Naive thymus-derived CD8-positive, alpha-beta T cell (primary cell): ENCODE measurements at regions not wholly inside any gene's neighbourhood (a gene's known extent, or its start where the extent isn't known, plus 50 kb on each side); places are given as distances from the start of the nearest gene placed in this dataset.
A peak's percentile ranks its signal among the peaks of the same experiment; 100 is the strongest.
"Not testable (repeated sequence)": the region's sequence is repeated elsewhere in the genome, so short reads cannot be mapped to it uniquely, and the experiment has no call there.

Source experiments
- ATAC-seq, 2 donors: fragments of 150-1000 bp; cut with Tn5 transposase in 1 of 2; sonication (Bioruptor Pico), chemical (Tn5 transposase) in 1 of 2; 1 replicate in 1 of 2; 2 replicates in 1 of 2; pipeline ENCODE4 v1.10.0; 2021; ENCODE audit warnings: mild to moderate bottlenecking in 2 of 2, moderate library complexity in 2 of 2
- POLR2A ChIA-PET: fragments of 350-600 bp; sonication (Branson Sonifier 250); formaldehyde crosslinking; loops from one replicate; lab custom pipeline; 2021; ENCODE audit warnings: antibody characterized with exemption; lab: Charles Lee
- DNase-seq, 10 donors: peaks; one replicate each; pipeline versions ENCODE4 v3.0.0 to v3.0.0-alpha.2; 2020 to 2022
- H3K27ac Mint-ChIP-seq, 10 donors: one replicate each; pipeline ENCODE4 v1.8.0; 2020 to 2022; ENCODE audit warnings: mild to moderate bottlenecking in 10 of 10, mixed read lengths in 10 of 10, moderate library complexity in 4 of 10, inconsistent platforms in 1 of 10
- H3K27me3 Mint-ChIP-seq, 5 donors: one replicate each; pipeline ENCODE4 v1.8.0; 2021 to 2022; ENCODE audit warnings: mixed read lengths in 5 of 5
- H3K36me3 Mint-ChIP-seq, 3 donors: one replicate each; pipeline ENCODE4 v1.8.0; 2020 to 2022; ENCODE audit warnings: mixed read lengths in 3 of 3, mild to moderate bottlenecking in 2 of 3, inconsistent platforms in 1 of 3
- H3K4me1 Mint-ChIP-seq, 4 donors: one replicate each; pipeline ENCODE4 v1.8.0; 2021 to 2022; ENCODE audit warnings: mixed read lengths in 4 of 4
- H3K4me3 Mint-ChIP-seq, 10 donors: one replicate each; pipeline ENCODE4 v1.8.0; 2020 to 2022; ENCODE audit warnings: mild to moderate bottlenecking in 10 of 10, mixed read lengths in 10 of 10, moderate library complexity in 6 of 10, inconsistent platforms in 1 of 10
- H3K9me3 Mint-ChIP-seq, 9 donors: one replicate each; pipeline ENCODE4 v1.8.0; 2020 to 2022; ENCODE audit warnings: mixed read lengths in 9 of 9, mild to moderate bottlenecking in 3 of 9, inconsistent platforms in 1 of 9, moderate library complexity in 1 of 9

DNA sequence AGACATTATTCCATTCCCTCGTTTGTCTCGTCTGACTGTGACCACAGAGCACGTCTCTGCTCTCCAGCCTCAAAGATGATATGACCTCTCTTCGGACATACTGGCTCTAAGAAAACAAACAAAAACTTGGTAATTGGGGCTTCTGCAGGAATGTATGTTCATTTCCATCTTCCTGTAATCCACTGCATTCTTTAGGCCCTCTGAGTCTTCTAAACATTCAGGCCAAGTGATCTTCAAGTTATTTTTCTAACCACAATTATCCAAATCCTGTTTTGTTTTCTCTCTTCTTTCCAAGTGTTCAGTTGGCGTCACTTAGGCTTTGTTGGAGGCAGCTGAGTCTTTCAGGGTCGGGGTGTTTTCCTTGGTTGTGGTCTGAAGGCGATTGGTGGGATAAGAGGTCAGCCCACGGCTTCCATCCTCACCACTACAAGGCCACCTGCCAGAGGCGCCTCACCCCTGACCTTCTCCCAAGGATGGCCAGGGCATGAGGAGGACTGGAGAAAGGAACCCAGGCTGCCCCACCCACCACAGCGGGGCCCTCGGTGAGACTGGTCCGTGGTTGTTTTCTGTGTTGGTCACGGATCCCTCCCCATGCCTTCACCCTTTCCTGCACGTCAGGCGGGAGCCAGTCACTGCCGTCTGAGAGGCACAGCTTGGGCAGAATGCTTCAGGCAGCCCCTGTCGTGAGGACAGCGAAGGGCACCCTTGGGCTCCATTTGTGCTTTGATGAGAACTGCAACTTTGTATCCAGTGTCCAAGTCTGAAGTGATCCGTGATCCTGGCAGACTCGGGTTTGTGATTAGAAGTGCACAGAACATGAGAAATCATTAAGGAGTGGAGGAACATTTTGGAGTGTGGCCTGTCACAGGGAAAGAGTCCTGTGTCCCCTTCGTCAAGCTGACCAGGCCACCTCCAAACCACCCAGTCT, 88.6 kb upstream of the FHL2 start:
- POLR2A ChIA-PET, result no interaction called here
- Mint-ChIP-seq H3K27ac (no peak overlapping the region), H3K9me3 (peaks cover 0 to 6% (median 0%) of the 10 kb centered on the region in 9 donors), H3K4me1 (no peaks in the 10 kb centered on the region), H3K4me3 (no peak overlapping the region), H3K27me3 (no peaks in the 10 kb centered on the region), H3K36me3 (peaks cover 0 to 3% (median 2%) of the 10 kb centered on the region in 3 donors)
- ATAC-seq, result no peak
- DNase-seq, result no peak

DNA sequence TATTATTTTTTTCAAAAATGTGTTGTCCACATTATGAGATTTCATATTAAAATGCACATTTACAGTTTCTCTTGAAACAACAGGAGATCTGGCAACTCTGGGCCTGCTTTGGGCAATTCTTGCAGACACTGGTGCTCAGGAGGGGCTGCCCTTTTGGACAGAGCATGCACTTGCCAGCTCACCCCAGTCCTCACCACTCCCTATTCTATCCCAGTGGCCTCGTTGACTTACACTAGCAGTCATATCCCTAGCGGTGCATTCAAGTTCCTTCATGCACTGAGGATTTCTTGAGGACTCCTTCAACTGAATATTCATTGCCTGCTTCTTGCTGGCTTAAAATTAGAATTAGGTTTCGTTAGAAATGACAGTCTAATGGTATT, 87.9 kb upstream of the FHL2 start:
- POLR2A ChIA-PET, result no interaction called here
- Mint-ChIP-seq H3K27ac (no peak overlapping the region), H3K4me1 (no peaks in the 10 kb centered on the region), H3K36me3 (peaks cover 0 to 2% (median 0%) of the 10 kb centered on the region in 3 donors), H3K4me3 (no peak overlapping the region), H3K27me3 (no peaks in the 10 kb centered on the region), H3K9me3 (peaks cover 0 to 3% (median 0%) of the 10 kb centered on the region in 9 donors)
- ATAC-seq, result no peak
- no peak for DNase-seq

DNA sequence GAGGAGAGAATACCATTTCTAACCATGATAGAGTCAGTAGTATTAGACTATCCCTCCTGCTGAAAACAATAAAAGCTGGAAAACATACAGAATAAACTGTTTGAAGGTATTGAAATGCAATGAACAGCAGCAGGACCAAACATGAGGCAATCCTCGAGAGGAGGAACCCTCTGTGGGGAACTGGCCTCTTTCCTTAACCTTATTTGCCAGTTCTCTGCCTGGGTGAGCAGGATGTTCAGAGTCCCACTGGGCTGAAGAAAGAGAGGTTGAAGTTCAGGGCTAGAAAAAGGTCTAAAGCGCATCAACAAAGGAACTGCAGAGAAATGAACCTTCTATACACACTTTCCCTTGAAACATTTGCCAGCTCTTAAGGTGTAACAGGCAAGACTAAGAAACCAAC, 79.8 kb upstream of the FHL2 start:
- no peaks in the 10 kb centered on the region for H3K36me3 Mint-ChIP-seq
- H3K9me3 Mint-ChIP-seq, result peaks cover 0 to 1% (median 0%) of the 10 kb centered on the region in 9 donors
- H3K27me3 Mint-ChIP-seq, result peaks cover 0 to 4% (median 4%) of the 10 kb centered on the region in 5 donors
- no peak overlapping the region for H3K4me3 Mint-ChIP-seq
- DNase-seq, result no peak
- no peak for ATAC-seq
- no peak overlapping the region for H3K27ac Mint-ChIP-seq
- H3K4me1 Mint-ChIP-seq, result no peaks in the 10 kb centered on the region
- POLR2A ChIA-PET, result no interaction called here

DNA sequence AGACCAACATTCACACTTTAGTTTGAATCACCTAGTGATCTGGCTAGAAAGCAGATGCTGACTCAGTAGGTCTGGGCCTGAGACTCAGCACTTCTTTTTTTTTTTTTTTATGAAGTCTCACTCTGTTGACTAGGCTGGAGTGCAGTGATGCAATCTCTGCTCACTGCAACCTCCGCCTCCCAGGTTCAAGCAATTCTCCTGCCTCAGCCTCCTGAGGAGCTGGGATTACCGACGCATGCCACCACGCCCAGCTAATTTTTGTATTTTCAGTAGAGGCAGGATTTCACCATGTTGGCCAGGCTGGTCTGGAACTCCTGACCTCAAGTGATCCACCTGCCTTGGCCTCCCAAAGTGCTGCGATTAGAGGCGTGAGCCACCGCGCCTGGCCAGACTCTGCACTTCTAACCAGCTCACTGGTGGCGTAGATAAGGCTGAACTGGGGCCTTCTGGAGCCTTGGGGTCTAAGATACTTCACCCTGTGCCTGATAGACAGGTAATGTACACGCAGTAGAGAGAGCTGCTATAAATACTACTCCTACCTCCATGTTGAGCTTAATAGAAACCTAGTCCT, 78.3 kb upstream of the FHL2 start:
- not testable (repeated sequence) for H3K4me1 Mint-ChIP-seq, H3K36me3 Mint-ChIP-seq, ATAC-seq, DNase-seq, H3K27ac Mint-ChIP-seq, H3K9me3 Mint-ChIP-seq, H3K27me3 Mint-ChIP-seq, H3K4me3 Mint-ChIP-seq
- POLR2A ChIA-PET, result interaction anchor here (0.6 kb wide), 1 partner anchor 432 kb away, joined by 3 read pairs; no protein-coding TSS in a partner anchor

DNA sequence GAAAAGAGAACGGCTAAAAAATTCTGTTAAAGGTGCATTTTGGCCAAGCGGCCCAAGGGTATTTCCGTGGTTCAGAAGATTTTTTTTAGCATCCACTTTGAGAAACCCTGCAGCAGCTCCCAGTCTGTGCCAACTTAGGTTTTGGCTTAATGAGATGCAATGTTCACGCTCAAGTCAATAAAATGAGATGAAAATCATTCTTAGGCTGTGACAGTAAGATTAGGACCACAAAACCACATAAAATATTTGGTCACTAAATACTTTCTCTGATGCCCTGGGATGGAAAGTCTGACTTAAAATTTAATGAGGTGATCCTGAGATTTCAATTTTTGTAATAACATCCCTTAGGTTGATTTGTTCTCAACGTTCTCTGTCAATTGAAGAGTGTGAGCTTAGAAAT, 74.2 kb upstream of the FHL2 start:
- Mint-ChIP-seq H3K27me3 (peaks cover 0 to 3% (median 0%) of the 10 kb centered on the region in 5 donors), H3K27ac (no peak overlapping the region), H3K36me3 (no peaks in the 10 kb centered on the region), H3K4me1 (peaks cover 4 to 17% (median 14%) of the 10 kb centered on the region in 4 donors), H3K9me3 (no peaks in the 10 kb centered on the region), H3K4me3 (no peak overlapping the region)
- POLR2A ChIA-PET, result no interaction called here
- ATAC-seq (no peak), DNase-seq (no peak)

DNA sequence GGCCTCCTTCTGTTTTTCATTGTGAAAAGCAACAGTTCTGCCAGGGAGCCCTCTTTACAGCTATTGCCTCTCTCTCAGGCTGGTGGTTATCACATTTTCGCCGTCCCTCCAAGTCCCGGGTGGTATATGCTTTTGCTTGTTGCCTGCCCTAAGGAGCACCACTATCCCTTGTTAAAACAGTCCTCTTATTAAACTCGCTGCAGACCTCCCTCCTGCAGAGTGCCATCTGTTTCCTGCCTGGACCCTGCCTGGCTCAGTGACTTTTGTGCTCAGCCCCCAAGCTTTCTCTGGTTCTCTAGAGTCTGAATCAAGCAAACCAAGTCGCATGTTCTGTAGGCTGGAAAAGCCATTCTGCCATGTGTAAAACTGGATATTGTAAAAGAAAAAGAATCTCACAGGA, 72.1 kb upstream of the FHL2 start:
- H3K4me1 Mint-ChIP-seq, result peaks cover 9 to 32% (median 23%) of the 10 kb centered on the region in 4 donors
- no peaks in the 10 kb centered on the region for H3K9me3 Mint-ChIP-seq
- peaks cover 2 to 9% (median 3%) of the 10 kb centered on the region in 5 donors for H3K27me3 Mint-ChIP-seq
- peak overlapping the region in 1 of 10 donors; percentile 37 for H3K27ac Mint-ChIP-seq
- POLR2A ChIA-PET, result no interaction called here
- no peak overlapping the region for H3K4me3 Mint-ChIP-seq
- H3K36me3 Mint-ChIP-seq, result no peaks in the 10 kb centered on the region
- no peak for DNase-seq
- no peak for ATAC-seq

DNA sequence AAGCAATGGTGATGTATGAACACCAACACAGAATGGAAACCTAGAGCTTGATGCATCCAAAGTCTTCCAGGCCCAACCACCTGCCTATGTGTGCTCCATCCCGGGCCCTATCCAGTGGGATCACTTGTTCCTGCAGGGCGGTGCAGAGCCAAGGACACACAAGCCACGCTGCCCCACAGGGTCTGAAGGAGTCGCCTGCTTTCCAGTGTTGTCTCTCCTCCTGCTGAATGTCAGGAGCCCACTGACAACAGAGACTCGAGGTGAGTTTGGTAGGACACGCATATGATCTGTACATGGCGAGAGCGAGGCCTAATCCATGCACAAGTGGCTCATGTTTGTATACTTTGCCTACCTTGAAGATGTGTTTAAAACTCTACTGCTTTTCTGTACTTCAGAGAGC, 70.9 kb upstream of the FHL2 start:
- Mint-ChIP-seq H3K27me3 (peaks cover 2 to 13% (median 3%) of the 10 kb centered on the region in 5 donors), H3K36me3 (no peaks in the 10 kb centered on the region), H3K27ac (peak overlapping the region in 1 of 10 donors; percentile 43), H3K4me1 (peaks cover 9 to 32% (median 23%) of the 10 kb centered on the region in 4 donors), H3K9me3 (no peaks in the 10 kb centered on the region), H3K4me3 (no peak overlapping the region)
- POLR2A ChIA-PET, result no interaction called here
- no peak for DNase-seq
- no peak for ATAC-seq

DNA sequence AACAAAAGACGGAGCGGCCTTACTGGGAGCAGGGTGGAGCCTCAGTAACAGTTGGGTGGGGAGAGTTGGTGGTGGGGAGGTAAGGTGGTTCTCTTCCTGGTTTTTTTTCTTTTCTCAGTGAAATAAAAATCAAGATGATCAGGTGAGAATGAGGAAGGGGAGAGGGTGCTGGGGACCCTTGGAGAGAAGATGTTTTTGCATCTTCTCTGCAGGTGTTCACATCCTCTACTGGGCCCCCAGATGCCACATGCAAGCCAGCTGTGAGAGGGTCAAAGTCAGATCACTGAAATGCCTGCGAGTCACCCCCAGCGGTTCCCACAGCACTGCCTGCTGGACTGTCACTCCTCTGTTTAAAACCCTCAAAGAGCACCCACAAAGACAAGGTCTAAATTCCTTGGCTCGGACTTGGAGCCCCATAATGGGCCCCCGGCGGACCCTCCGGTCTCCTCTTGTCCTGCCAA, 69.8 kb upstream of the FHL2 start:
- DNase-seq (no peak), ATAC-seq (peak in 1 of 2 donors; percentile 14)
- POLR2A ChIA-PET, result no interaction called here
- Mint-ChIP-seq H3K27me3 (peaks cover 0 to 13% (median 2%) of the 10 kb centered on the region in 5 donors), H3K36me3 (no peaks in the 10 kb centered on the region), H3K4me1 (peaks cover 9 to 32% (median 23%) of the 10 kb centered on the region in 4 donors), H3K4me3 (peak overlapping the region; percentile 61 to 81 (median 74)), H3K27ac (peak overlapping the region; percentile 22 to 95 (median 58)), H3K9me3 (no peaks in the 10 kb centered on the region)

DNA sequence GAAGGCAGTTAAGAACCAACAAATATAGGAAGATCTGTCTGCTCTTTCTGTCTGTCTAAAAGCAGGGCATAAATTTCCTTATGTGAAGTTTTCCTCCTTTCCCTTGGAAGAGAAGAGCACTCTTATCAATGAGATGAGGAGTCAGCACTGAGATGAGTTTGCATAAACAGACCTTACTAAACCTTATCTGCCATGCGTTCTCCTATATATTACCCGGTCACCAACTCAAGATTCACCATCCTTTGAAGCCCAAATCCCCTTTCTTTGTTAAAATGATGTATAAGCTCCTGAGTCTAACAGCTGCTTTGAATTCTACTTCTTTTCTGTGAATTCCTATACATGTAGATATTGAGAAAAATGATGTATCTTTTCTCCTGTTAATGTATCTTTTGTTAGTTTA, 65.5 kb upstream of the FHL2 start:
- H3K27ac Mint-ChIP-seq, result no peak overlapping the region
- DNase-seq, result no peak
- POLR2A ChIA-PET, result no interaction called here
- peaks cover 0 to 13% (median 4%) of the 10 kb centered on the region in 5 donors for H3K27me3 Mint-ChIP-seq
- ATAC-seq, result no peak
- peaks cover 9 to 25% (median 20%) of the 10 kb centered on the region in 4 donors for H3K4me1 Mint-ChIP-seq
- H3K36me3 Mint-ChIP-seq, result no peaks in the 10 kb centered on the region
- no peak overlapping the region for H3K4me3 Mint-ChIP-seq
- no peaks in the 10 kb centered on the region for H3K9me3 Mint-ChIP-seq

DNA sequence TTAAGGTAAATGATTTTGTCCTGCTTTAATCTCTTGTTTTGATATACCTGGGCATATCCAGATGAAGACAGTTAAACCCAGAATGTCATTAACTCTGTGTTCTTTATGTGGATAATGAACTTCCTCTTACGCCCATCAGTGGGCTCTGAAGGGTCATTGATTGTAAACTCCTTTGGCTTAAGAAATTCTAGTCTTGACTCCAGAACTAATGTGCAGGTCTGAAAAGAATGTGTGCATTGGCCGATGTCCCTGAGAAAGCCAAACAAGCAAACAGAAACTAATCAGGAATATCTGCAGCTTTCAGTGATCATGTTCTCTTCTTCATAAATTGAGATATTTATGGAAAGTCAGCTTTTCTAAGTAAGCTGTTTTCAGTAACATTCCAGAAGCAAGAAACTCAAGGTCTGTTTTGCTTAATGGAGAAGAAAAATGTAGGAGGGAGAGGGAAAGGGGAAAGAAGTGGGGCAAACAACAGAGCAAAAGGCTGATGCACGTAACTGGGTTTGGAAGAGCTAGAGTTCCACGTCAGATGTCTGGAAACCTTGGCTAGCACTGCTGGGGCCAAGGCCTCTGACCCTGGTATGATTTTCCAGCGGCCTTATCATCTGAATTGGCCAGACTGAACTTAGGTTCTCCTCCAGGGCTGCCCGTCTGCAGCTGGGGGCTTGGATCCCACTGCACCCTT, 61.3 kb upstream of the FHL2 start:
- peaks cover 0 to 8% (median under 1%) of the 10 kb centered on the region in 4 donors for H3K4me1 Mint-ChIP-seq
- ATAC-seq (no peak), DNase-seq (no peak)
- H3K27me3 Mint-ChIP-seq, result peaks cover 0 to 4% (median 3%) of the 10 kb centered on the region in 5 donors
- H3K4me3 Mint-ChIP-seq, result no peak overlapping the region
- H3K36me3 Mint-ChIP-seq, result peaks cover 0 to 2% (median 0%) of the 10 kb centered on the region in 3 donors
- H3K9me3 Mint-ChIP-seq, result no peaks in the 10 kb centered on the region
- H3K27ac Mint-ChIP-seq, result no peak overlapping the region
- POLR2A ChIA-PET, result no interaction called here

DNA sequence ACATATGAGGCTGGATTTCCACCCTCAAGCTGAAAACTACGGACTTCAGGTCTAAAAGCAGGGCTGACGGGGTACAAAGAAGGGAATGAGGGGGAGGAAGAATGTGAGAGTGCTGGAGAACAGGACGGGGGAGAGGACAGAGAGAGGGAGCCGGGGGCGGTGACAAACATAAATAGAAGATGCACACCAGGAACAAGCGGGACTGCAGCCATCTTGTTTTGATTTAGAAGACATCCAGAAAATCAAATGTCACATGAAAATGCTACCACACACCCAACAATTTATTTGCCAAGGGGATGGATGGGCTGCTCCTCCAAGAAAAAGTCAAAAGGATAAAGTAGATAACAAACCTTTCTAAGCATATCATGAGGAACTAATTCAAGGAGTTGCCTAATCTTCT, 59.2 kb upstream of the FHL2 start:
- no peak for DNase-seq
- peaks cover 0 to 4% (median 3%) of the 10 kb centered on the region in 5 donors for H3K27me3 Mint-ChIP-seq
- ATAC-seq, result no peak
- peaks cover 0 to 2% (median 0%) of the 10 kb centered on the region in 3 donors for H3K36me3 Mint-ChIP-seq
- POLR2A ChIA-PET, result no interaction called here
- no peak overlapping the region for H3K4me3 Mint-ChIP-seq
- no peak overlapping the region for H3K27ac Mint-ChIP-seq
- H3K4me1 Mint-ChIP-seq, result peaks cover 0 to 12% (median under 1%) of the 10 kb centered on the region in 4 donors
- H3K9me3 Mint-ChIP-seq, result no peaks in the 10 kb centered on the region

DNA sequence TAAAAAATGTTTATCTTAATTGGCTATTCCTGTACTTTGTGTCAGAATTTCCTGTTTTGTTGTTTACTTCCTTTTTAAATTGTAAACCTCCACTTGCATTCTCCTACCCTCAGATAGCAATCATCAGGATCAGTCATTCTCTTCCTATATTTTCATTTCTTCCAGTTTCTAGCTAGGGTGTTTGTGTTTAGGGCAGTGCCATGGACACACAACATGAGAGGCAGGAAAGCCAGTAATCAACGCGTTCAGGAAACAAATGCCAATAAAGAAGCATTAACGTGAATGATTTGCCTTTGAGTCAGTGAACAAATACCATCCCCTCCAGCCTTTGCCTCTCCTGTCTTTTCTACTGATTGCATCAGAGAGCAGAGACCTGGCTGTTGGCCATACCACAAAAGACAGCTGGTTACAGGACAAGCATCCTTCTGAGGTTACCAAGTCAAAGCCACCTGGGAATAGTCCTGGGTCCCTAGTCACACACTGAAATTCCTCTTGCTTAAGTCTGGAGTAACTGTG, 56.7 kb upstream of the FHL2 start:
- Mint-ChIP-seq H3K36me3 (peaks cover 0 to 2% (median 0%) of the 10 kb centered on the region in 3 donors), H3K4me3 (no peak overlapping the region)
- POLR2A ChIA-PET, result no interaction called here

More for the DNA sequence above, 56.7 kb upstream of the FHL2 start:
- Mint-ChIP-seq H3K27me3 (peaks cover 0 to 8% (median 3%) of the 10 kb centered on the region in 5 donors), H3K9me3 (no peaks in the 10 kb centered on the region), H3K27ac (no peak overlapping the region), H3K4me1 (peaks cover 0 to 12% (median under 1%) of the 10 kb centered on the region in 4 donors)
- no peak for ATAC-seq
- DNase-seq, result no peak
